ENCODE measurements at regions not wholly inside any gene's neighbourhood (a gene's known extent, or its start where the extent isn't known, plus 50 kb on each side); places are given as distances from the start of the nearest gene placed in this dataset.

DNA sequence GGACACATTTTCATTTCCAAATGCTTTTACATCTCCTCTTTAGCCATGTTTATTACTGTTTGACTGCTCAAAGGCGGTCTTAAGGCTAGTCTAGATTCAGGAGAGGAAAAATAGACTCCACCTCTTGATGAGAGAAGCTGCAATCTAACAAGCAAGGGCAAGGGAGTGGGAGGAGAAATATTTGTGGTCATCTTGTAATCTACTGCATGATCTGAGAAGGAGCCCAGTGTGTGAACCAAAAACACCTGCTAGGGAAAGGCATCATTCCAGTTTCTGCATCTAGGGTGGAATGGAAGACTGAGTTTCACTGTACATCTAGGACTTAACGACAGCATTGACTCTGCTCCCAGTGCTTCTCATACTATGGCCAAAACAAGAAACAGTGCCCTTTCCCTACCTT lies 232.2 kb upstream of the HS3ST3A1 start:
- no peak overlapping the region for H3K27ac ChIP-seq (ENCODE audit: low read depth in 1 of 2, low read length in 2 of 2)
- H3K9me3 ChIP-seq (ENCODE audit: control insufficient read depth in 4 of 4, low read length in 3 of 4): no peaks in the 10 kb centered on the region
- TF ChIP-seq SP1 (IDR thresholded peaks at IDR 0.05) (no peak), FOXA2 (IDR thresholded peaks at IDR 0.05) (no peak), RXRA (IDR thresholded peaks at IDR 0.05) (no peak)
- TF ChIP-seq, protein P1, sequence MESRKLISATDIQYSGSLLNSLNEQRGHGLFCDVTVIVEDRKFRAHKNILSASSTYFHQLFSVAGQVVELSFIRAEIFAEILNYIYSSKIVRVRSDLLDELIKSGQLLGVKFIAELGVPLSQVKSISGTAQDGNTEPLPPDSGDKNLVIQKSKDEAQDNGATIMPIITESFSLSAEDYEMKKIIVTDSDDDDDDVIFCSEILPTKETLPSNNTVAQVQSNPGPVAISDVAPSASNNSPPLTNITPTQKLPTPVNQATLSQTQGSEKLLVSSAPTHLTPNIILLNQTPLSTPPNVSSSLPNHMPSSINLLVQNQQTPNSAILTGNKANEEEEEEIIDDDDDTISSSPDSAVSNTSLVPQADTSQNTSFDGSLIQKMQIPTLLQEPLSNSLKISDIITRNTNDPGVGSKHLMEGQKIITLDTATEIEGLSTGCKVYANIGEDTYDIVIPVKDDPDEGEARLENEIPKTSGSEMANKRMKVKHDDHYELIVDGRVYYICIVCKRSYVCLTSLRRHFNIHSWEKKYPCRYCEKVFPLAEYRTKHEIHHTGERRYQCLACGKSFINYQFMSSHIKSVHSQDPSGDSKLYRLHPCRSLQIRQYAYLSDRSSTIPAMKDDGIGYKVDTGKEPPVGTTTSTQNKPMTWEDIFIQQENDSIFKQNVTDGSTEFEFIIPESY (IDR thresholded peaks at IDR 0.05): no peak
- H3K4me3 ChIP-seq (ENCODE audit: low read depth in 1 of 3, low read length in 3 of 3): no peak overlapping the region
- DNase-seq (ENCODE audit: low spot score): no peak
- no peaks in the 10 kb centered on the region for H3K4me1 ChIP-seq (ENCODE audit: control insufficient read depth in 4 of 4, insufficient read depth in 4 of 4, low read length in 3 of 4)
- 94% methylated on average over 2 of the region's 2 CpGs for WGBS
- H3K27me3 ChIP-seq (ENCODE audit: control insufficient read depth in 4 of 4, insufficient read depth in 4 of 4, low read length in 3 of 4): no peaks in the 10 kb centered on the region
- no peaks in the 10 kb centered on the region for H3K36me3 ChIP-seq (ENCODE audit: control insufficient read depth in 4 of 4, insufficient read depth in 3 of 4, low read depth in 1 of 4, low read length in 3 of 4)
- no peak overlapping the region for H3K9ac ChIP-seq (ENCODE audit: low read depth in 1 of 2, low read length in 2 of 2)

GRCh38 chr17:13835151-13835550 lies 233.4 kb upstream of the HS3ST3A1 start:
- no peaks in the 10 kb centered on the region for H3K36me3 ChIP-seq (ENCODE audit: control insufficient read depth in 4 of 4, insufficient read depth in 3 of 4, low read depth in 1 of 4, low read length in 3 of 4)
- no peaks in the 10 kb centered on the region for H3K27me3 ChIP-seq (ENCODE audit: control insufficient read depth in 4 of 4, insufficient read depth in 4 of 4, low read length in 3 of 4)
- H3K9me3 ChIP-seq (ENCODE audit: control insufficient read depth in 4 of 4, low read length in 3 of 4): no peaks in the 10 kb centered on the region
- TF ChIP-seq, protein P1 (IDR thresholded peaks at IDR 0.05): no peak
- TF ChIP-seq REST (IDR thresholded peaks at IDR 0.05): no peak
- TF ChIP-seq JUND (IDR thresholded peaks at IDR 0.05): no peak
- no peak for DNase-seq (ENCODE audit: low spot score)
- no peak overlapping the region for H3K27ac ChIP-seq (ENCODE audit: low read depth in 1 of 2, low read length in 2 of 2)
- no peaks in the 10 kb centered on the region for H3K4me1 ChIP-seq (ENCODE audit: control insufficient read depth in 4 of 4, insufficient read depth in 4 of 4, low read length in 3 of 4)
- WGBS: 94% methylated on average over 2 of the region's 2 CpGs
- H3K4me3 ChIP-seq (ENCODE audit: low read depth in 1 of 3, low read length in 3 of 3): no peak overlapping the region
- H3K9ac ChIP-seq (ENCODE audit: low read depth in 1 of 2, low read length in 2 of 2): no peak overlapping the region

DNA sequence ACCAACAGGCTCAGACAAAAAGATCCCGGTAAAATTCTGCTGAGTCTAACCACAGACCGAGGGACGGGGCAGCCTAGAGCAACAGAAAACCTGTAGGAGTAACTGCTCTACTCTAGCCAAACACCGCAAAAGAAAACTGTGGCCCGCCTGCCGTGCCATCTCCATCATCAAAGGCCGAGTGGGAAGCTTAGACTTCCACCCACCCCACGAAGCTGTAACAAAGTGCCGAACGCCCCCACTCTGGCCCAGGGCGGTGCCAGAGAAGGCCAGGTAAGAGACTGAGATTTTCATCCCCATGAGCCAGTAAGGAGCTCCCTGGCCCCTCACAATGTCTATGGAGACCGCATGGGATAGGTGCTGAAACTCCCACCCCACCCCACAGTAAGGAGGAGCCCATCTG lies 231.9 kb upstream of the COX10 start:
- WGBS: 95% methylated on average over 12 of the region's 12 CpGs
- Histone ChIP-seq H3K9ac (ENCODE audit: low read depth in 1 of 2, low read length in 2 of 2) (no peak overlapping the region), H3K4me1 (ENCODE audit: control insufficient read depth in 4 of 4, insufficient read depth in 4 of 4, low read length in 3 of 4) (no peaks in the 10 kb centered on the region)

More for the DNA sequence above, 231.9 kb upstream of the COX10 start:
- Histone ChIP-seq H3K9me3 (ENCODE audit: control insufficient read depth in 4 of 4, low read length in 3 of 4) (no peaks in the 10 kb centered on the region), H3K27me3 (ENCODE audit: control insufficient read depth in 4 of 4, insufficient read depth in 4 of 4, low read length in 3 of 4) (no peaks in the 10 kb centered on the region), H3K36me3 (ENCODE audit: control insufficient read depth in 4 of 4, insufficient read depth in 3 of 4, low read depth in 1 of 4, low read length in 3 of 4) (no peaks in the 10 kb centered on the region), H3K4me3 (ENCODE audit: low read depth in 1 of 3, low read length in 3 of 3) (no peak overlapping the region), H3K27ac (ENCODE audit: low read depth in 1 of 2, low read length in 2 of 2) (no peak overlapping the region)
- TF ChIP-seq ATF3 (IDR thresholded peaks at IDR 0.05) (no peak), TAF1 (conservative IDR thresholded peaks at IDR 0.05) (no peak)
- DNase-seq (ENCODE audit: low spot score): no peak
